OCI-LY1 (cell line): ENCODE measurements at regions not wholly inside any gene's neighbourhood (a gene's known extent, or its start where the extent isn't known, plus 50 kb on each side); places are given as distances from the start of the nearest gene placed in this dataset.

Source experiments
- H2AFZ ChIP-seq: fragments of 200-600 bp; sonication (generic), shearing (Covaris generic); 2 replicates; pipeline ENCODE4 v1.6.0; 2014; ENCODE audit warnings: antibody characterized with exemption, mild to moderate bottlenecking, low read length
- H3F3A ChIP-seq: fragments of 200-600 bp; sonication (generic), shearing (Covaris generic); 2 replicates; pipeline ENCODE4 v1.6.0; 2014; ENCODE audit warnings: mild to moderate bottlenecking, antibody characterized with exemption, low read length, moderate library complexity; ENCODE audit not compliant: insufficient read depth
- H3K27ac ChIP-seq: fragments of 200-600 bp; sonication (generic); 2 replicates; pipeline ENCODE4 v1.5.1; 2014; ENCODE audit warnings: low read length, mixed run types, mild to moderate bottlenecking, low read depth; ENCODE audit not compliant: poor library complexity, severe bottlenecking
- H3K27me3 ChIP-seq: fragments of 200-600 bp; sonication (generic); 2 replicates; pipeline ENCODE4 v1.6.0; 2014; ENCODE audit warnings: antibody characterized with exemption, mild to moderate bottlenecking, low read length, moderate library complexity; ENCODE audit not compliant: insufficient read depth
- H3K36me3 ChIP-seq: fragments of 200-600 bp; sonication (generic); 2 replicates; pipeline ENCODE4 v1.6.1; 2014; ENCODE audit warnings: mild to moderate bottlenecking, antibody characterized with exemption, low read length, moderate library complexity, mixed read lengths; ENCODE audit not compliant: insufficient read depth
- H3K4me1 ChIP-seq: fragments of 200-600 bp; sonication (generic); 2 replicates; pipeline ENCODE4 v1.5.1; 2014; ENCODE audit warnings: mild to moderate bottlenecking, low read length, moderate library complexity; ENCODE audit not compliant: insufficient read depth, severe bottlenecking
- H3K4me2 ChIP-seq: fragments of 200-600 bp; sonication (generic), shearing (Covaris generic); 2 replicates; pipeline ENCODE4 v1.6.1; 2014; ENCODE audit warnings: low read length
- H3K4me3 ChIP-seq: fragments of 200-600 bp; sonication (generic); 2 replicates; pipeline ENCODE4 v1.5.1; 2014; ENCODE audit warnings: low read length, low read depth, mild to moderate bottlenecking, mixed read lengths; ENCODE audit not compliant: poor library complexity, severe bottlenecking
- H3K79me2 ChIP-seq: fragments of 200-600 bp; shearing (Covaris generic); 2 replicates; pipeline ENCODE4 v1.6.1; 2016; ENCODE audit warnings: mixed run types, low read length, mixed read lengths; ENCODE audit not compliant: insufficient read depth
- H3K9ac ChIP-seq: fragments of 200-600 bp; sonication (generic), shearing (Covaris generic); 2 replicates; pipeline ENCODE4 v1.6.1; 2014; ENCODE audit warnings: mild to moderate bottlenecking, low read length, mixed read lengths
- H3K9me2 ChIP-seq: fragments of 200-600 bp; sonication (generic), shearing (Covaris generic); 2 replicates; pipeline ENCODE4 v1.6.1; 2014; ENCODE audit warnings: low read depth, mild to moderate bottlenecking, low read length, mixed read lengths
- H3K9me3 ChIP-seq: fragments of 200-600 bp; shearing (Covaris generic); 2 replicates; pipeline ENCODE4 v1.6.1; 2014; ENCODE audit warnings: low read length, mixed read lengths
- H4K20me1 ChIP-seq: fragments of 200-600 bp; sonication (generic), shearing (Covaris generic); 2 replicates; pipeline ENCODE4 v1.6.0; 2016; ENCODE audit warnings: mild to moderate bottlenecking, low read length; ENCODE audit not compliant: insufficient read depth
- EZH2 ChIP-seq: fragments of 200-600 bp; sonication (generic), shearing (Covaris generic); IDR thresholded peaks from 2 replicates; pipeline ENCODE4 v1.8.0; 2017; ENCODE audit warnings: borderline replicate concordance, mixed run types, mild to moderate bottlenecking, antibody characterized with exemption, low read length, moderate library complexity, mixed read lengths
- TF ChIP-seq, protein P1 (sequence below): fragments of 200-600 bp; sonication (generic), shearing (Covaris generic); IDR thresholded peaks from 2 replicates; pipeline ENCODE4 v1.5.1; 2017; ENCODE audit warnings: mild to moderate bottlenecking, antibody characterized with exemption, low read length, moderate library complexity, mixed read lengths

DNA sequence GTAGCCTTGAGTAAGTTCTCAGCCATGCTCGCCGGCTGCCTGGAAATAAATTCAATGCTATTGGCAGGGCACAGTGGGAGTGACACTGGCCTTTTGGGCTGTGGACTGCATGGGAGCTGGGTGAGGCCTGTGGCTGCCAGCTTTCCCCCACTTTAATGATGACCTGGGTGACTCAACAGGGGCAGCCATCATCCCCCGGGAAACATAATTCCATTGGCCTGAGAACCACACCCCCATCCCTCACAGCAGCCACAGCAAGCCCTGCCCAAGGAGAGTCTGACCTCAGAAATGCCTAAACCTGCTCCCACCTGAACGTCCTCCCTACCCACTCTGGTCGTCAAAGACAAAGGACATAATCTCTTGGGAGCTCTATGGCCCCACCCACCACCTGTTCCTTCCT lies 384.0 kb downstream of the LTN1 start:
- Histone ChIP-seq H3K4me1 (no peaks in the 10 kb centered on the region), H3K9me3 (no peaks in the 10 kb centered on the region), H4K20me1 (no peaks in the 10 kb centered on the region), H3F3A (no peaks in the 10 kb centered on the region), H3K36me3 (no peaks in the 10 kb centered on the region), H3K27ac (no peak overlapping the region), H3K79me2 (no peaks in the 10 kb centered on the region), H3K27me3 (no peaks in the 10 kb centered on the region), H3K4me2 (no peak overlapping the region), H3K9me2 (no peaks in the 10 kb centered on the region), H3K9ac (no peak overlapping the region), H2AFZ (no peak overlapping the region), H3K4me3 (no peak overlapping the region)
- TF ChIP-seq, protein P1, sequence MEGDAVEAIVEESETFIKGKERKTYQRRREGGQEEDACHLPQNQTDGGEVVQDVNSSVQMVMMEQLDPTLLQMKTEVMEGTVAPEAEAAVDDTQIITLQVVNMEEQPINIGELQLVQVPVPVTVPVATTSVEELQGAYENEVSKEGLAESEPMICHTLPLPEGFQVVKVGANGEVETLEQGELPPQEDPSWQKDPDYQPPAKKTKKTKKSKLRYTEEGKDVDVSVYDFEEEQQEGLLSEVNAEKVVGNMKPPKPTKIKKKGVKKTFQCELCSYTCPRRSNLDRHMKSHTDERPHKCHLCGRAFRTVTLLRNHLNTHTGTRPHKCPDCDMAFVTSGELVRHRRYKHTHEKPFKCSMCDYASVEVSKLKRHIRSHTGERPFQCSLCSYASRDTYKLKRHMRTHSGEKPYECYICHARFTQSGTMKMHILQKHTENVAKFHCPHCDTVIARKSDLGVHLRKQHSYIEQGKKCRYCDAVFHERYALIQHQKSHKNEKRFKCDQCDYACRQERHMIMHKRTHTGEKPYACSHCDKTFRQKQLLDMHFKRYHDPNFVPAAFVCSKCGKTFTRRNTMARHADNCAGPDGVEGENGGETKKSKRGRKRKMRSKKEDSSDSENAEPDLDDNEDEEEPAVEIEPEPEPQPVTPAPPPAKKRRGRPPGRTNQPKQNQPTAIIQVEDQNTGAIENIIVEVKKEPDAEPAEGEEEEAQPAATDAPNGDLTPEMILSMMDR, result no peak
- no peak for TF ChIP-seq EZH2

GRCh38 chr21:28607545-28607944 lies 385.1 kb downstream of the LTN1 start:
- Histone ChIP-seq H3K79me2 (no peaks in the 10 kb centered on the region), H3K4me3 (no peak overlapping the region), H4K20me1 (no peaks in the 10 kb centered on the region), H2AFZ (no peak overlapping the region), H3K27me3 (no peaks in the 10 kb centered on the region), H3K4me1 (no peaks in the 10 kb centered on the region), H3K9me3 (no peaks in the 10 kb centered on the region), H3K27ac (no peak overlapping the region), H3K4me2 (no peak overlapping the region), H3K9ac (no peak overlapping the region), H3K9me2 (no peaks in the 10 kb centered on the region), H3F3A (no peaks in the 10 kb centered on the region), H3K36me3 (no peaks in the 10 kb centered on the region)
- TF ChIP-seq EZH2, result no peak

GRCh38 chr21:28604946-28605537 lies 387.6 kb downstream of the LTN1 start:
- H3K27ac ChIP-seq, result no peak overlapping the region
- H3F3A ChIP-seq, result no peaks in the 10 kb centered on the region
- H4K20me1 ChIP-seq, result no peaks in the 10 kb centered on the region
- no peaks in the 10 kb centered on the region for H3K9me2 ChIP-seq
- H3K27me3 ChIP-seq, result no peaks in the 10 kb centered on the region
- no peaks in the 10 kb centered on the region for H3K4me1 ChIP-seq
- H3K36me3 ChIP-seq, result no peaks in the 10 kb centered on the region
- no peaks in the 10 kb centered on the region for H3K79me2 ChIP-seq
- H3K9ac ChIP-seq, result no peak overlapping the region
- H3K4me2 ChIP-seq, result no peak overlapping the region
- H3K4me3 ChIP-seq, result no peak overlapping the region
- TF ChIP-seq, protein P1, result no peak
- TF ChIP-seq EZH2, result no peak
- H3K9me3 ChIP-seq, result no peaks in the 10 kb centered on the region
- no peak overlapping the region for H2AFZ ChIP-seq

GRCh38 chr21:28602546-28602945 lies 390.1 kb downstream of the LTN1 start:
- H3F3A ChIP-seq, result no peaks in the 10 kb centered on the region
- TF ChIP-seq, protein P1, result no peak
- TF ChIP-seq EZH2, result no peak
- no peak overlapping the region for H3K4me2 ChIP-seq
- no peaks in the 10 kb centered on the region for H3K27me3 ChIP-seq
- H3K9me2 ChIP-seq, result no peaks in the 10 kb centered on the region
- no peaks in the 10 kb centered on the region for H3K36me3 ChIP-seq
- H3K79me2 ChIP-seq, result no peaks in the 10 kb centered on the region
- no peaks in the 10 kb centered on the region for H3K4me1 ChIP-seq
- H3K27ac ChIP-seq, result no peak overlapping the region
- no peaks in the 10 kb centered on the region for H3K9me3 ChIP-seq
- H4K20me1 ChIP-seq, result no peaks in the 10 kb centered on the region
- no peak overlapping the region for H3K4me3 ChIP-seq
- H3K9ac ChIP-seq, result no peak overlapping the region
- H2AFZ ChIP-seq, result no peak overlapping the region
